Activated gamma-delta T cell (primary cell): ENCODE measurements at regions not wholly inside any gene's neighbourhood (a gene's known extent, or its start where the extent isn't known, plus 50 kb on each side); places are given as distances from the start of the nearest gene placed in this dataset.

Experiments used
- DNase-seq: peaks from one replicate; lab custom pipeline; 2025; lab: John Stamatoyannopoulos, UW

- DNase-seq: no peak
Measured at GRCh38 chr13:50682002-50682401, 161.5 kb downstream of the DLEU7 start.

- DNase-seq: no peak
Measured at GRCh38 chr13:50682966-50683365, 160.5 kb downstream of the DLEU7 start.

GRCh38 chr13:50684366-50684765 lies 159.1 kb downstream of the DLEU7 start:
- no peak for DNase-seq

GRCh38 chr13:50685491-50685890 lies 158.0 kb downstream of the DLEU7 start:
- no peak for DNase-seq

GRCh38 chr13:50685956-50686355 lies 157.5 kb downstream of the DLEU7 start:
- DNase-seq: no peak

GRCh38 chr13:50686551-50686950 lies 156.9 kb downstream of the DLEU7 start:
- DNase-seq: no peak

GRCh38 chr13:50687545-50687944 lies 155.9 kb downstream of the DLEU7 start:
- no peak for DNase-seq

- DNase-seq: no peak
Measured at GRCh38 chr13:50690006-50690405, 153.5 kb downstream of the DLEU7 start.

GRCh38 chr13:50691176-50691680 lies 152.3 kb downstream of the DLEU7 start:
- DNase-seq: no peak

- DNase-seq: no peak
Measured at GRCh38 chr13:50691681-50692263, 151.7 kb downstream of the DLEU7 start.

GRCh38 chr13:50692396-50692915 lies 151.0 kb downstream of the DLEU7 start:
- DNase-seq: no peak

GRCh38 chr13:50693727-50694126 lies 149.8 kb downstream of the DLEU7 start:
- DNase-seq: no peak

- no peak for DNase-seq
Measured at GRCh38 chr13:50697746-50698539, 145.5 kb downstream of the DLEU7 start.

- DNase-seq: no peak
Measured at GRCh38 chr13:50699874-50700663, 143.4 kb downstream of the DLEU7 start.

GRCh38 chr13:50700664-50701305 lies 142.7 kb downstream of the DLEU7 start:
- no peak for DNase-seq

- DNase-seq: no peak
Measured at GRCh38 chr13:50701469-50701868, 142.0 kb downstream of the DLEU7 start.

- DNase-seq: no peak
Measured at GRCh38 chr13:50706505-50706904, 137.0 kb downstream of the DLEU7 start.

- DNase-seq: no peak
Measured at GRCh38 chr13:50707628-50708027, 135.9 kb downstream of the DLEU7 start.

- no peak for DNase-seq
Measured at GRCh38 chr13:50708461-50708860, 135.0 kb downstream of the DLEU7 start.

- no peak for DNase-seq
Measured at GRCh38 chr13:50709058-50709457, 134.4 kb downstream of the DLEU7 start.

- no peak for DNase-seq
Measured at GRCh38 chr13:50711131-50711815, 132.2 kb downstream of the DLEU7 start.
